IPS DF 6.9 (cell line): ENCODE measurements at regions not wholly inside any gene's neighbourhood (a gene's known extent, or its start where the extent isn't known, plus 50 kb on each side); places are given as distances from the start of the nearest gene placed in this dataset.

Source experiments
- DNase-seq: peaks from one replicate; pipeline ENCODE4 v3.0.0-alpha.2; 2013; ENCODE audit warnings: low read depth, low spot score
- H3K27ac ChIP-seq: one replicate; pipeline ENCODE4 v1.5.1; 2013; ENCODE audit warnings: low read length, control low read depth
- H3K27me3 ChIP-seq: 2 replicates; pipeline ENCODE4 v1.6.1; 2013; ENCODE audit warnings: mild to moderate bottlenecking, low read length; ENCODE audit not compliant: control insufficient read depth, insufficient read depth
- H3K36me3 ChIP-seq: 2 replicates; pipeline ENCODE4 v1.6.1; 2013; ENCODE audit warnings: low read length; ENCODE audit not compliant: control insufficient read depth, insufficient read depth
- H3K4me1 ChIP-seq: 2 replicates; pipeline ENCODE4 v1.6.1; 2013; ENCODE audit warnings: low read length; ENCODE audit not compliant: control insufficient read depth, insufficient read depth
- H3K4me3 ChIP-seq: 2 replicates; pipeline ENCODE4 v1.5.1; 2013; ENCODE audit warnings: mild to moderate bottlenecking, low read length
- H3K9me3 ChIP-seq: 2 replicates; pipeline ENCODE4 v1.6.1; 2013; ENCODE audit warnings: low read length, inconsistent platforms; ENCODE audit not compliant: control insufficient read depth, insufficient read depth
- WGBS: extraction: QIAGEN DNeasy Blood & Tissue Kit; methylation state at CpG from one replicate; pipeline ENCODE4 v1.1.7; 2013; ENCODE audit warnings: mixed read lengths, missing lambda C conversion rate; ENCODE audit not compliant: insufficient read length, insufficient coverage; 5-methylcytosine and 5-hydroxymethylcytosine counted together

DNA sequence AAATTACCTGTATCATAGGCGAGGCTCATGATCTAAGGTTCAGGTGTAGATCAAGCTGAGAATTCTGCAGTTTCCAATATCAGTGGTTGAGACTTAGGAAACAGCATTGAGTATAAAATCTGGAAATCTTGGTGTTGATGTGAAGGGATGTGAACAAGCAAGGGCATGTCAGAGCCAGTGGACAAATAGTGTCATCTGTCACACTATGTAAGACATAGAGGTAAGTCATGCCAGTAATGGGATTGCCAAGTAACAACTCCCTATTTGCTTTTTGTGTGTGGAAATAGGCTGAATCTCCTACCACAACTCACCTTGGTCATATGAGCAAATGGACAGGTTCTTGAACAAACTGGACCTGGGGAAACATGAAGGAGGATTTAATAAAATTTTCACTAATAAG lies 334.5 kb upstream of the EMCN start:
- Histone ChIP-seq H3K4me3 (no peak overlapping the region), H3K9me3 (no peaks in the 10 kb centered on the region), H3K27me3 (no peaks in the 10 kb centered on the region), H3K36me3 (no peaks in the 10 kb centered on the region), H3K27ac (no peak overlapping the region), H3K4me1 (no peaks in the 10 kb centered on the region)
- no CpG with 5 or more reads among the region's 1 CpG for WGBS
- DNase-seq = no peak

DNA sequence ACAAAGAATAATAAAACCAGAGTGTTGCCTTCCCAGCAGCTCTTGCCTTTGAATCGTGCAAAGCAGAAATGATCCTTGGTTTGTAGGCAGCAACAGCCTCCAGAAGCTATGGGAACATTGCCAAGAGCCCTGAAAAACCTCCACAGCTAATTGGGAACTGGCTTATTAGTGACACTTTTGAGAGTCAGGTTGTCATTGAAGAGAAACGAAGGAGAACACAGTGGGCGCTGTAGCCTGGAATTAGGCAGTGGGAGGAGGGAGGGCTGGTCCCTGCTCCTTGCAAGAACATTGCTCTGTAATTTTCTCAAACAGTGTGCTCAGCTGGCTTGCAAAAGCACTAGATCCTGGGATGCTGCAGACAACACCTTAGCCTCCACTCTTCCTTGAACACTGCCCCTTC lies 331.5 kb upstream of the EMCN start:
- H3K27ac ChIP-seq = no peak overlapping the region
- no peaks in the 10 kb centered on the region for H3K4me1 ChIP-seq
- H3K9me3 ChIP-seq = no peaks in the 10 kb centered on the region
- H3K4me3 ChIP-seq = no peak overlapping the region
- DNase-seq = no peak
- no peaks in the 10 kb centered on the region for H3K36me3 ChIP-seq
- no peaks in the 10 kb centered on the region for H3K27me3 ChIP-seq
- WGBS = no CpG with 5 or more reads among the region's 3 CpGs

DNA sequence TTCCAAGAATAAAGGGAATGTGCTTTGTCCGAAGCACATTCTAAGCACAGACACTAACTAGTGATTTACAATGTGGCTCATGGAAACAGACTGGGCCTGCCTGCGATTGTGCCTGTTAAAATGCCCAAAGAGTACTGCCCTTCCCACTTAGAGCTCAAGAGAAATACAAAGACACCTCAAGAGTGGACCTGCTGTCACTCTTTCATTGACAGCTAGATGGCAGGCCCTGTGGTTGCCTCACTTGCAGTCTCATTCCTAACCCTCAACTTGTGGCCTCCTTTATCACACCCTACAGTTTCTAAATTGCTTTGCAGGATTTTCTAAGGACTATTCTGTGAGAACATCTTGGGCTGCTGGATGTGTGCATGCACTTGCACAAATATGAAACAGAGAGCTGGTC lies 331.0 kb upstream of the EMCN start:
- WGBS = no CpG with 5 or more reads among the region's 2 CpGs
- DNase-seq = no peak
- no peaks in the 10 kb centered on the region for H3K36me3 ChIP-seq
- no peaks in the 10 kb centered on the region for H3K9me3 ChIP-seq
- H3K4me1 ChIP-seq = no peaks in the 10 kb centered on the region
- H3K27ac ChIP-seq = no peak overlapping the region
- H3K4me3 ChIP-seq = no peak overlapping the region
- H3K27me3 ChIP-seq = no peaks in the 10 kb centered on the region

DNA sequence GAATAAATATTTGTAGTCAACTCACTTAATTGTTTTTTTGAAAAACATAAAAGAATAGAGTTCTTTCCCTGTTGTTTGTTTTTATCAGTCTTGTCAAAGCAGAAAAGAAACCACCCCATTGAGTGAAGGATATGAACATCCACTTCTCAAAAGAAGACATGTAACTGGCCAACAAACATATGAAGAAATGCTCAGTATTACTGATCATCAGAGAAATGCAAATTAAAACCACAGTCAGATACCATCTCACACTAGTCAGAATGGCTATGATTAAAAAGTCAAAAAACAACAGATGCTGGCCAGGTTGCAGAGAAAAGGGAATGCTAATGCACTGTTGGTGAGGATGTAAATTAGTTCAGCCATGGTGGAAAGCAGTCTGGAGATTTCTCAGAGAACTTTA lies 326.1 kb upstream of the EMCN start:
- Histone ChIP-seq H3K27ac (no peak overlapping the region), H3K27me3 (no peaks in the 10 kb centered on the region; the same call in 1 of the 2 replicates), H3K4me1 (no peaks in the 10 kb centered on the region), H3K36me3 (no peaks in the 10 kb centered on the region), H3K4me3 (no peak overlapping the region), H3K9me3 (no peaks in the 10 kb centered on the region)
- no peak for DNase-seq

DNA sequence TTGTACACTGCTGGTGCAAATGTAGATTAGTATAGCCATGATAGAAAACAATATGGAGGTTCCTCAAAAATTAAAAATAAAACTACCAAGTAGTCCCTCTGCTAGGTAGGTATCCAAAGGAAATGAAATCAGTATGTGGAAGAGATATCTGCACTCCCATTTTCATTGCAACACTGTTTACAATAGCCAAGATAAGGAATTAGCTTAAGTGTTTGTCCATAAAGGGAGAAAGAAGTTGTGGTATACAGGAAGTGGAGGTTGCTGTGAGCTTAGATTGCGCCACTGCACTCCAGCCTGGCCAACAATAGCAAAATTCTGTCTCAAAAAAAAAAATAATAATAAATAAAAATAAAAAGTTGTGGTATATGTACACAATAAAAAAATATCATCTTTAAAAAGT lies 325.0 kb upstream of the EMCN start:
- H3K9me3 ChIP-seq = no peaks in the 10 kb centered on the region
- H3K27me3 ChIP-seq = no peaks in the 10 kb centered on the region; the same call in 1 of the 2 replicates
- no CpG with 5 or more reads among the region's 1 CpG for WGBS
- no peaks in the 10 kb centered on the region for H3K4me1 ChIP-seq
- no peak for DNase-seq
- H3K36me3 ChIP-seq = no peaks in the 10 kb centered on the region
- no peak overlapping the region for H3K4me3 ChIP-seq
- no peak overlapping the region for H3K27ac ChIP-seq

DNA sequence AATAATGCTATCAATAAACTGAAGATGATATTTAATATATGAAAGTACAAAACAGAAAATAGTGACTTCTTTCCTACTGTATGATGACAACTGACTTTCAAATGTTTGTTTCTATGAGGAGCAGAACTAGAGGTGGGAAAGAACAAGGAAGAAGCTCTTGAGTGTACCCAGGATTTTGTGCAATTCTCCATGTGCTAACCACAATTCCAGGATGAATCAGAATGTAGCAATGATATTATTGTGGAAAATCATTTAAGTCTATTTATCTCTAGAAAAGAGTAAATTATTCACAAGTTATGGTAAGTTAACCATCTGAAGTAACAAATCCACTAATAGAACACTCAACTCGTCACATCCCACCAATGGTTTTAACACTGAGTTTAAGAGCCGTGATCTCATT lies 324.1 kb upstream of the EMCN start:
- no CpG with 5 or more reads among the region's 2 CpGs for WGBS
- Histone ChIP-seq H3K4me1 (no peaks in the 10 kb centered on the region), H3K36me3 (no peaks in the 10 kb centered on the region), H3K27me3 (no peaks in the 10 kb centered on the region; the same call in 1 of the 2 replicates), H3K4me3 (no peak overlapping the region), H3K27ac (no peak overlapping the region), H3K9me3 (no peaks in the 10 kb centered on the region)
- no peak for DNase-seq

DNA sequence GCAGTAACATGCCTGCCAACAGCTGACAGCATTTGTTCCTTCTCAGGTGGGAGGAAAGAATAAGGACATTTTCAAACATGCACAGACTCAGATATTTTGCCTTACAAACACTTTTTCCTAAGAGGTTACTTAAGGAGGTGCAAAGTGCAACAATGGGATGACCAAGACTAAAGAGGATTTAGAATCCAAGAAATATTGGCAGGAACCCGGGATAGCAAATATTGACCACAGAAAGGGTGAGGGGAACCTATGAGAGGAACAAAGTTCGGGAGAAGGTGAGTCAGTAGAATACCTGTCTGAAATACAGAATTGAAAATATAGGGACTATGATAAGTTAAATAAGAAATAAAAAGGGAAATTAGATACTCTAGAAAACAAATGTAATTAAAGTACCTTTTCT lies 321.9 kb upstream of the EMCN start:
- Histone ChIP-seq H3K4me3 (no peak overlapping the region), H3K9me3 (no peaks in the 10 kb centered on the region), H3K27ac (no peak overlapping the region), H3K36me3 (no peaks in the 10 kb centered on the region), H3K27me3 (no peaks in the 10 kb centered on the region; the same call in 1 of the 2 replicates), H3K4me1 (no peaks in the 10 kb centered on the region)
- DNase-seq = no peak
- no CpG with 5 or more reads among the region's 2 CpGs for WGBS

DNA sequence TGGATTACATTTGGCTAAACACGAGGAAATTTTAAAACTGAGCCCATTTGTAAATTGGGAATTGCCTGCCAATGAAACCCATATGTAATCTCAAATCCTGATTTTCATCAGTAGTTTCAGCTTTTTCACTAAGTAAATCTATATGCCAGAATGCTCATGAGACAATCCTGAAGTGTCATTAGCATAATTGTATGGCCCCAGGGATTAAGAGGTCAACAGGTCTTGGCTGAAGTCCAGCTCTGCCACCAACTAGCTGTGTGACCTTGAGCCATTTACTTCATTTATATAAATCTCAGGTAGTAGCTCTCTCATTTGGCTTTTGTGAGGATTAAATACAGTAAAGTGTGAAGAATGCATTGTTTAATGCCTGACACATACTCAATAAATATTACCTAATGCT lies 320.5 kb upstream of the EMCN start:
- H3K4me3 ChIP-seq = no peak overlapping the region
- no CpG with 5 or more reads among the region's 1 CpG for WGBS
- no peak overlapping the region for H3K27ac ChIP-seq
- no peaks in the 10 kb centered on the region for H3K36me3 ChIP-seq
- no peaks in the 10 kb centered on the region for H3K9me3 ChIP-seq
- DNase-seq = no peak
- H3K4me1 ChIP-seq = no peaks in the 10 kb centered on the region
- no peaks in the 10 kb centered on the region; the same call in 1 of the 2 replicates for H3K27me3 ChIP-seq

DNA sequence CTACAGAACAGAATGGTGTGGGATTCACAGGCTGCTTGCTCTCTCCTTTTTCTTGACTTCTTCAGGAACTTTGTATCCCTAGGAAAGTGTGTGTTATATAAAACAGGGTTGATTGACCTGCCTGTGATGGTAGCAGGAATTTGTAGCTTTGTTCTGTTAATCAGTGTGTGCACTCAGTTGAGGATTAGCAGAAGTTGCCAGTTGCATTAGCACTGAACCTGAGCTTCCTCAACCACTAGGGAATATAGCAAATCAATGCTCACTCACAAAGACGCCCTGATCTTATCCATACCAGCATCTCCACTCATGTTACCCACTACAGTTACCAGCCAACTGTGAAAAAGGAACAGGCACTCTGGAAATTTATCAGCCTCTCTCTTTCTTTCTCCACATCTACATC lies 319.1 kb upstream of the EMCN start:
- H3K36me3 ChIP-seq = no peaks in the 10 kb centered on the region
- no peak overlapping the region for H3K4me3 ChIP-seq
- no CpG with 5 or more reads among the region's 1 CpG for WGBS
- no peak for DNase-seq
- H3K4me1 ChIP-seq = no peaks in the 10 kb centered on the region
- no peak overlapping the region for H3K27ac ChIP-seq
- H3K9me3 ChIP-seq = no peaks in the 10 kb centered on the region
- H3K27me3 ChIP-seq = no peaks in the 10 kb centered on the region; the same call in 1 of the 2 replicates

DNA sequence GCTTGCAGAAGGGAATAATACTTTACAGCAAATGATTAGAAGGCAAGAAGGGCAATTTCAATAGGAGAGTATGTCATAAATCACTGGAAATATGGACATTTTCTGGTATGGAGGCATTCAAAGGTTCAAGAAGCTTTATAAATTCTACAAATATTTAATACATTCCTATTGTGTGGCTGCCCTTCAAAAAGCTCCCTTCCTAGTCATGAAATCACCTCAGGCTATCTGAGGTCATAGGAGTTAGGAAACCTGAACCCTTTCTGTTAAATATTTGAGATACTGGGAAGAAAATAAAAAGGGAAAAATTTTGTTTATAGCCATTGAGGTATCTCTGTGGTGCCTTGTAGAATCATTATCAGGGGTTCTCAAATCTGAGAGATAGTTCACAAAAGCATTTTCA lies 316.8 kb upstream of the EMCN start:
- H3K36me3 ChIP-seq = no peaks in the 10 kb centered on the region
- no peaks in the 10 kb centered on the region for H3K27me3 ChIP-seq
- no peaks in the 10 kb centered on the region for H3K9me3 ChIP-seq
- no peak for DNase-seq
- H3K4me3 ChIP-seq = no peak overlapping the region
- H3K4me1 ChIP-seq = no peaks in the 10 kb centered on the region
- no peak overlapping the region for H3K27ac ChIP-seq

DNA sequence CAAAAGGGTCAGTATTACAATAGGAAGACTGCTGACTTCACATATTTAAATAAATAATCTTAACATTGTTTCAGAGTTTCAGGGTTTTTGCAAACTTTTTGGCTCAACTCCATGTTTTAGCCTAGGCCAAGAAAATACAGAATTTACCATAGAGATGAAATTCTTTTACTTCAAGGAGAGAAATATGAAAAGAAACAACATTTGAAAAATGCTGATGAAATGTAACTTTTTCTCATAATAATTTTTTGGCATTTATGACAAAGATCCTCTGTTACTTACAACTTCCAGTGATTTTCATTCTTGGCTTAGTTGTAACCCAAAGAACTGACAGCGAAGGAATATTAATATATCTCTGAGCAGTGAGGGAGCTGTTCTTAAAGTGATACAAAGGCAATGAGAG lies 316.1 kb upstream of the EMCN start:
- no CpG with 5 or more reads among the region's 1 CpG for WGBS

More for the DNA sequence above, 316.1 kb upstream of the EMCN start:
- no peak overlapping the region for H3K27ac ChIP-seq
- no peak overlapping the region for H3K4me3 ChIP-seq
- H3K27me3 ChIP-seq = no peaks in the 10 kb centered on the region
- H3K36me3 ChIP-seq = no peaks in the 10 kb centered on the region
- H3K4me1 ChIP-seq = no peaks in the 10 kb centered on the region
- DNase-seq = no peak
- H3K9me3 ChIP-seq = no peaks in the 10 kb centered on the region
